Stimulated activated effector memory CD8-positive, alpha-beta T cell treated with anti-CD3 and anti-CD28 coated beads, Interleukin-12 subunit alpha, Interleukin-12 subunit beta, amount 100 ng/mL, for 72 hours (primary cell): ENCODE measurements at regions not wholly inside any gene's neighbourhood (a gene's known extent, or its start where the extent isn't known, plus 50 kb on each side); places are given as distances from the start of the nearest gene placed in this dataset.
A peak's percentile ranks its signal among the peaks of the same experiment; 100 is the strongest.

Source experiments
- ATAC-seq: fragments of 150-1000 bp; cut with Tn5 transposase; 2 replicates; pipeline ENCODE4 v1.10.0; 2021
- DNase-seq, 2 donors: peaks; one replicate each; pipeline ENCODE4 v3.0.0; 2021 to 2022; ENCODE audit warnings: low spot score in 2 of 2
- H3K27ac Mint-ChIP-seq: one replicate; pipeline ENCODE4 v1.8.0; 2022; ENCODE audit warnings: mild to moderate bottlenecking, mixed read lengths
- H3K36me3 Mint-ChIP-seq: one replicate; pipeline ENCODE4 v1.8.0; 2022; ENCODE audit warnings: mild to moderate bottlenecking, mixed read lengths
- H3K4me1 Mint-ChIP-seq: one replicate; pipeline ENCODE4 v1.8.0; 2022; ENCODE audit warnings: mixed read lengths
- H3K4me3 Mint-ChIP-seq: one replicate; pipeline ENCODE4 v1.8.0; 2022; ENCODE audit warnings: mild to moderate bottlenecking, mixed read lengths
- H3K9me3 Mint-ChIP-seq: one replicate; pipeline ENCODE4 v1.8.0; 2022; ENCODE audit warnings: mixed read lengths

DNA sequence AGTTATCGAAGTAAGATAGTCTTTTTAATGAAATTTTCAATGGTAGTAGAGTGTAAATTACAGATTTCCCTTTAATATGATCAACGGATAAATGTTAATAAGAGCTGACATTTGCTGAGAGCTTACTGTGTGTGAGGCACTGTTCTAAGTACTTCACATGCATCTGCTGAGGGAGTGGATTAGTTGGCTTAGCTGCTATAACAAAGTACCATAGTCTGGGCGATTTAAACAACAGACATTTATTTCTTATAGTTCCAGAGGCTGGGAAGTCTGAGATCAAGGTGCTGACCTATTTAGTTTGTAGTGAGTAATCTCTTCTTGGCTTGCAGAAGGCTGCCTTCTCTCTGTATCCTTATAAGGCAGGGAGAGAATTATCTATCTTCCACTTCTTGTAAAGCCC is 174.3 kb downstream of the CEP135 start:
- Mint-ChIP-seq H3K9me3 (no peaks in the 10 kb centered on the region), H3K36me3 (no peaks in the 10 kb centered on the region), H3K4me3 (no peak overlapping the region), H3K27ac (no peak overlapping the region), H3K4me1 (no peaks in the 10 kb centered on the region)
- DNase-seq, result no peak
- ATAC-seq, result no peak

DNA sequence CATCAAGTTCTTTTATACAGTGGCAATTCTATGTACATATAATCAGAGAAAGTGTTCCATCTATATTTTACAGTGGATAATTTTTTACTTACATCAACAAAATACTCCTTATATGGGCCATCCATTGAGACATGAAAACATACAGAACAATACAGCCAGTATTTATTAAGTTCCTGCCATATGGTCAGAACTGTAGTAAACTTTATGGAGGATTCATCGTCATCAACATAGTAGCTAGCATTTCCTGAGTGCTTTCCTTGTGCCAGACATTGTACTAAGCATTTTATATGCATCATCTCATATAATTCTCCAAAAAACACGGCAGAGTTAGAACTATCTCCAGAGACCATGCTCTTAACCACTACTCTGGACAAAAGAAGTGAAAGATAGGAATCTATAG is 170.1 kb downstream of the CEP135 start:
- H3K36me3 Mint-ChIP-seq, result no peaks in the 10 kb centered on the region
- no peak overlapping the region for H3K27ac Mint-ChIP-seq
- H3K4me3 Mint-ChIP-seq, result no peak overlapping the region
- DNase-seq, result no peak
- H3K9me3 Mint-ChIP-seq, result no peaks in the 10 kb centered on the region
- no peaks in the 10 kb centered on the region for H3K4me1 Mint-ChIP-seq
- ATAC-seq, result no peak

DNA sequence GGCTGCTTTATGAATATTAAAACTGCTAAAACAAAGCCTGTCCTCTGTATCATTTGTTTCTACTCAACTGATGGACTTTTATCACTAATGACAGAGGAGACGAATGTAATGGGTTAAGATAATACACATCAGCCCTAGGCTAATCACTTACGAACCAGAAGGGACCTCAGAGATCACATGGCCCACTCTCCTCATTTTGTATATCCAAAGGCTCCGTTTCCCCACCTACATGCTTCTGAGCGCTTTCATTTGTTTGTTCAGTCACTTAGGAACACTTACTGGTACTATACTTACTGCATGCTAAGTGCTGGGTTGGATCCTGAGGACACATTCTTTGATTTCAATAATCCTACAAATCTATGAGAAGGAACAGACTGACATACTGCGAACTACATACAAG is 169.3 kb downstream of the CEP135 start:
- no peaks in the 10 kb centered on the region for H3K36me3 Mint-ChIP-seq
- H3K27ac Mint-ChIP-seq, result no peak overlapping the region
- no peaks in the 10 kb centered on the region for H3K4me1 Mint-ChIP-seq
- no peak for ATAC-seq
- H3K9me3 Mint-ChIP-seq, result no peaks in the 10 kb centered on the region
- no peak for DNase-seq
- no peak overlapping the region for H3K4me3 Mint-ChIP-seq

GRCh38 chr4:56115898-56116297 is 167.2 kb downstream of the CEP135 start:
- ATAC-seq (no peak), DNase-seq (no peak)
- Mint-ChIP-seq H3K36me3 (no peaks in the 10 kb centered on the region), H3K4me1 (no peaks in the 10 kb centered on the region), H3K4me3 (no peak overlapping the region), H3K9me3 (no peaks in the 10 kb centered on the region), H3K27ac (no peak overlapping the region)

DNA sequence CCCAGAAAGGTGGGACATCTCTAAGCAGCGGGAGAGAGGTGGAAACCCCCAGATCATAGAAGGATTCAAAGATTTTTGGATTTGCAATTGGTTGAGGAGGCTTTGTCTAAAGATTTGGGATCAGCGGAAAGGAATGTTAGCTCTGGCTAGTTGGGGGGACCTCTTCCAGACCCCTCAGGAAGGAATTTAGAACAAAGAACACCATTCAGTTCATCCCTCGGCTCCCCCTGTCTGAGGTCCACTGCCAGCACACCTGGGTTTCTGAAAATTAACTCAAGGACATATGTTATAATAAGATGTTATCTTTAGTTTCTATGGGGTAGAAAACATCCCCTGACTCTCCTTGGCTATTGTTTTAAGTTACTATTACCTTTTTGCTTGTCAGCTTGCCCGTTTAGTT is 163.6 kb downstream of the CEP135 start:
- Mint-ChIP-seq H3K4me1 (peaks cover 3% of the 10 kb centered on the region), H3K9me3 (no peaks in the 10 kb centered on the region), H3K4me3 (no peak overlapping the region), H3K36me3 (no peaks in the 10 kb centered on the region), H3K27ac (no peak overlapping the region)
- ATAC-seq (no peak), DNase-seq (no peak)

GRCh38 chr4:56106180-56107147 is 157.7 kb downstream of the CEP135 start:
- no peak overlapping the region for H3K4me3 Mint-ChIP-seq
- H3K9me3 Mint-ChIP-seq, result no peaks in the 10 kb centered on the region
- DNase-seq (no peak), ATAC-seq (no peak)
- H3K27ac Mint-ChIP-seq, result no peak overlapping the region
- peaks cover 5% of the 10 kb centered on the region for H3K4me1 Mint-ChIP-seq
- no peaks in the 10 kb centered on the region for H3K36me3 Mint-ChIP-seq

DNA sequence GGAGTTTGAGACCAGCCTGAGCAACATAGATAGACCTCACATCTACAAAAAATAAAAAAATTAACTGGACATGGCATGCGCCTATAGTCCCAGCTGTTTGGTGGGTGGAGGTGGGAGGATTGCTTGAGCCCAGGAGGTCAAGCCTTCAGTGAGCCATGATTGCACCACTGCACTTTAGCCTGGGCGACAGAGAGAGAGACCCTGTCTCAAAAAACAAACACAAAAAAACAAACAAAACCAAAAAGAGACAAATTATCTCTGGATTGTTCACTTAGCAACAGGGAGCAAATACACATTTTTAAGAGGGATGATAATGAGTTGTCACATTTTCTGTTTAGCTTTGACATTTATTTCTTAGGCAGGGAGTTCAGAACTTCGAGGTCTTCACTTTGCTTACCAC is 155.4 kb downstream of the CEP135 start:
- no peak for ATAC-seq
- H3K4me1 Mint-ChIP-seq, result peaks cover 5% of the 10 kb centered on the region

GRCh38 chr4:56102601-56103000 is 153.9 kb downstream of the CEP135 start:
- ATAC-seq (no peak), DNase-seq (no peak)
- no peak overlapping the region for H3K27ac Mint-ChIP-seq
- no peak overlapping the region for H3K4me3 Mint-ChIP-seq
- H3K9me3 Mint-ChIP-seq, result no peaks in the 10 kb centered on the region
- peaks cover 5% of the 10 kb centered on the region for H3K4me1 Mint-ChIP-seq
- H3K36me3 Mint-ChIP-seq, result no peaks in the 10 kb centered on the region

More for the DNA sequence above, 155.4 kb downstream of the CEP135 start:
- no peak overlapping the region for H3K27ac Mint-ChIP-seq
- no peak for DNase-seq
- H3K4me3 Mint-ChIP-seq, result no peak overlapping the region
- H3K36me3 Mint-ChIP-seq, result no peaks in the 10 kb centered on the region
- H3K9me3 Mint-ChIP-seq, result no peaks in the 10 kb centered on the region

- Mint-ChIP-seq H3K4me1 (no peaks in the 10 kb centered on the region), H3K36me3 (no peaks in the 10 kb centered on the region), H3K9me3 (no peaks in the 10 kb centered on the region), H3K27ac (no peak overlapping the region), H3K4me3 (no peak overlapping the region)
- no peak for ATAC-seq
- no peak for DNase-seq
These were observed 150.6 kb downstream of the CEP135 start for GRCh38 chr4:56099378-56099786.

- DNase-seq (no peak), ATAC-seq (no peak)
- no peaks in the 10 kb centered on the region for H3K4me1 Mint-ChIP-seq
- H3K4me3 Mint-ChIP-seq, result no peak overlapping the region
- no peaks in the 10 kb centered on the region for H3K36me3 Mint-ChIP-seq
- no peak overlapping the region for H3K27ac Mint-ChIP-seq
- H3K9me3 Mint-ChIP-seq, result no peaks in the 10 kb centered on the region
These were observed 144.8 kb downstream of the CEP135 start for GRCh38 chr4:56093576-56093975.

GRCh38 chr4:56092540-56092939 is 143.8 kb downstream of the CEP135 start:
- DNase-seq (no peak), ATAC-seq (no peak)
- Mint-ChIP-seq H3K27ac (no peak overlapping the region), H3K36me3 (no peaks in the 10 kb centered on the region), H3K4me1 (no peaks in the 10 kb centered on the region), H3K4me3 (no peak overlapping the region), H3K9me3 (no peaks in the 10 kb centered on the region)

- ATAC-seq (no peak), DNase-seq (no peak)
- Mint-ChIP-seq H3K36me3 (no peaks in the 10 kb centered on the region), H3K4me1 (no peaks in the 10 kb centered on the region), H3K27ac (no peak overlapping the region), H3K4me3 (no peak overlapping the region), H3K9me3 (no peaks in the 10 kb centered on the region)
These were observed 137.8 kb downstream of the CEP135 start for GRCh38 chr4:56086561-56086960.

GRCh38 chr4:56086073-56086541 is 137.4 kb downstream of the CEP135 start:
- no peak overlapping the region for H3K4me3 Mint-ChIP-seq
- ATAC-seq, result peak; percentile 13
- no peaks in the 10 kb centered on the region for H3K4me1 Mint-ChIP-seq
- no peaks in the 10 kb centered on the region for H3K36me3 Mint-ChIP-seq
- H3K9me3 Mint-ChIP-seq, result no peaks in the 10 kb centered on the region
- DNase-seq, result no peak
- no peak overlapping the region for H3K27ac Mint-ChIP-seq

GRCh38 chr4:56085275-56085674 is 136.5 kb downstream of the CEP135 start:
- no peak for ATAC-seq
- Mint-ChIP-seq H3K27ac (no peak overlapping the region), H3K36me3 (no peaks in the 10 kb centered on the region), H3K4me3 (no peak overlapping the region), H3K9me3 (no peaks in the 10 kb centered on the region), H3K4me1 (no peaks in the 10 kb centered on the region)
- DNase-seq, result no peak

- DNase-seq (no peak), ATAC-seq (no peak)
- H3K4me3 Mint-ChIP-seq, result no peak overlapping the region
- no peaks in the 10 kb centered on the region for H3K36me3 Mint-ChIP-seq
- H3K4me1 Mint-ChIP-seq, result no peaks in the 10 kb centered on the region
- no peak overlapping the region for H3K27ac Mint-ChIP-seq
- H3K9me3 Mint-ChIP-seq, result no peaks in the 10 kb centered on the region
These were observed 136.1 kb downstream of the CEP135 start for GRCh38 chr4:56084851-56085250.
